DMS153 treated with DMSO at 0.1 percent for 48 hours (cell line): ENCODE measurements at regions not wholly inside any gene's neighbourhood (a gene's known extent, or its start where the extent isn't known, plus 50 kb on each side); places are given as distances from the start of the nearest gene placed in this dataset.

ENCODE experiments used
- DNase-seq: peaks from one replicate; lab custom pipeline; 2025; ENCODE audit not compliant: unreplicated experiment; lab: John Stamatoyannopoulos, UW

DNA sequence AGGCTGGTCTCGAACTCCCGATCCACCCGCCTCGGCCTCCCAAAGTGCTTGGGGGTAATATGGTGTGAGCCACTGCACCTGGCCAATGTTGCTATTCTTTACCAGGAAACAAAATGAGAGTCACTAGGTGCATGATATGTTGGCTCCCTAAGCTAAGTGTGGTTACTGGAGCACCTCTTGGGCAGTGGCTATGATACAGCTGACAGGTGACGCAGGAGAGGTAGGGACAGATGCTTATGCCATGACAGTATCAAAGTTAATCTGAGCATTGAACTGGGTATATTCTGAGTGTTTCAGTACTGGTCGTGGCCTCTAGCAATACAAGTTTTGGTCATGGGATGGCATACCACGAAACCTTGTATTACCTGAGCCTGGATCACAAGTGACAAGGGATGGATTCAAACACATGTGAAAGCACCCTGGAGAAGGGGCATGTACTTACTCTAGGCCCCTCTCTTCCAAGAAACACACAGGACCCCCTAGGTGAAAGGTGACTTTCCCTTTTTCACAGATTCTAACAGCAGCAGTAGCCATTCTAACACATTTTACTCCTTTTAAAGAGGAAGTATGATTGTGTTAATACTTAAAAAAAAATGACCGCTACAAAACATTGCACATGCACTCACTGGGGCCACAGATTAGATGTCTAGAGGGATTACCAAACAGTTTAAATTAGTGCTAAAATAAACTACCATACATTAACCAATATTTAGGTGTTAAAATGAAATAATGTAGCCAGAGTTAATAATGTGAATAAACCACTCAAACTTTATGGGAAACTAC, 467.3 kb downstream of the SHQ1 start:
- DNase-seq = no peak

DNA sequence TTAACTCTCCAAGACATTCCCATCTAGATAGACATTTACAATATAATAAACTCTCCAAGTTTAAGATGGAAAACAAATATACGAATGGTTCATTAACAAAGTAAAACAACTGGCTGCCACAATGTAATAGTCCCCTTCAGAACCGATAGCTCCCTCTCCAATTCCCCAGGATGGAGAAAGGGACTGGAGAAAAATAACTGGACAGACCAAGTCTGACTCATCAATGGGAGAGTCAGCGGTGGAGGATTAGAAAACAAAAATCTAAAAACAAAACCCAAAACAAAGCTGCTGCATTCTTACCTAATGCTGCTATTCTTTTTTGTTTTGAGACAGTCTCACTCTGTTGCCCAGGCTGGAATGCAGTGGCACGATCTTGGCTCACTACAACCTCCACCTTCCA, 468.1 kb downstream of the SHQ1 start:
- DNase-seq = no peak

DNA sequence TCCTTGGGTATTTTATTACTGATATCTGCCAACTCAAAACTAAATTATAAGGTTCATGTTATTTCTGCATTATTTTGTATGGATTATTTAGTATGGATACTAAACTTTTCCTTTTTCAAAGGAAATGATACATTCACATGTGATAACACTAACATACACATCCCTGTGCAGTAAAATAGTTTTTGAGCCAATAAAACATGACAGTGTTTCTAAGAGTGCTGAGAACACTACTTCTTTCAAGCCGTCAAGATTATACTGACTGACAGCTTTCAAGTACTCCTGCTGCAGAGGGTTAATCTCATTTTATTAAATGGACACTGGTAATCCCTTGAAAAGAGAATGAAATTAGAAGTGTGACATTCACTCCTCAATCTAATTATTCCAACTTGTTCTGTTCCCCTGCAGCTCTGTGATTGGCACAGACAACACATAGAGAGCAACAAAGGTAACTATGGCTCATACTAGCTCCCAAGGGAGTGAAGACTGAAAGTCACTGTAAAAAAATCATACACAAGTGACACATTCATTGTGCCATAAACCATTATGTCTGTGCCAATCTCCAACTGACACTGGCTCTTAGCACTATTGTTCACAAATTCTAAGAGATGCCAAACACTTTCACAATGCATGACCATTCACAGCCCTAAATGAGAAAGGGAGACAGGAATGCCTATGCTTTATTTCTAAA, 468.6 kb downstream of the SHQ1 start:
- no peak for DNase-seq

DNA sequence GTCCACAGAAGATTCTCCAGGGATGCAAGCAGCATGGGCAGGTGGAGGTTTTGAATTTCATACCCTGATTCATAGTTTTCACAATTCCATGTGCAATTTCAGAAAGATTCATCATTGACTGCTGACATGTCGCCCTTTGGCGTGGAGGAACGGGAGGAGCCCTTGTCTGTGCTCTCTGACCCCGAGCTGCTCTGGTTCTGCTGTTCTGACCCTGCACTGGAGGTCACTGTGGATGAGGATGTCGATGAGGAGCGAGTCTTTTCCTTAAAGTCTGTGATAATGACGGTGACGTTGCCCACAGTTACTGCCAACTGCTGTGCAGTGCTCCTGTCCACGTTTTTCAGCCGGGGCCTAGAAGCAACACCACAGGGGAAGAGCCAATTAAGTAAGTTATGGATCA, 470.0 kb downstream of the SHQ1 start:
- no peak for DNase-seq

DNA sequence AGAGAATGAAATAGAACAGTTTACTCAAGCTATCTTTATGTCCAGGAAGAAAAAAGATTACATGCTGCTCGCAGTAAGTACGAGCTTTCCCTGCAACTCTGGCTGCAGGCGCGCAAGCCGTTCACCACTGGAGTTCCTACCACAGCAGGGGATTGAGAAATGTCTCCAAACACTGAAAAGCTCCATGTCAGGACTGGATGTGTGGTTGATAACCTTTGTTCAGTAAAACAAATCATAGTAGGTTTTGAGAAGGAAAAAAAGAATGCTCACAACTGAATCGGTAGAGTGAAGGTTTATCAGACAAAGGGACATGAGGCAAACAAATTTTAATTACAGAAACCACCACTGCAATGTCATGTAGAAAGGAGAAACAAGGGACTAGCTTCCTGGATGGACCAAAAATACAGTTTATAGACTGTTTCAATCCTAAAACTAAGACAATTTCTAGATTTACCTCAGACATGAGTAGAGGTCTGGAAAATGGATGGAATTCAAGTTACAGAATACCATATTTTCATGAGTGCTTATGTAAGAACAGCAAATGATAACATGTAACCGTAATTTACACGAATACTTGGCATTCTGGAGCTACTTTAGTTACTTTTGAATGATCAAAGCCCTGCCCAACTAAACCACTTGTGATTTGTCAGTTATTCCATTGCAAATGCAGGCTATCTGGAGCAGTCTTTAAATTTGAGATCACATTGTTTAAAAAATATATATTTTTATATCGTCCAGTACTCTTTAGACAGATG, 471.1 kb downstream of the SHQ1 start:
- no peak for DNase-seq

DNA sequence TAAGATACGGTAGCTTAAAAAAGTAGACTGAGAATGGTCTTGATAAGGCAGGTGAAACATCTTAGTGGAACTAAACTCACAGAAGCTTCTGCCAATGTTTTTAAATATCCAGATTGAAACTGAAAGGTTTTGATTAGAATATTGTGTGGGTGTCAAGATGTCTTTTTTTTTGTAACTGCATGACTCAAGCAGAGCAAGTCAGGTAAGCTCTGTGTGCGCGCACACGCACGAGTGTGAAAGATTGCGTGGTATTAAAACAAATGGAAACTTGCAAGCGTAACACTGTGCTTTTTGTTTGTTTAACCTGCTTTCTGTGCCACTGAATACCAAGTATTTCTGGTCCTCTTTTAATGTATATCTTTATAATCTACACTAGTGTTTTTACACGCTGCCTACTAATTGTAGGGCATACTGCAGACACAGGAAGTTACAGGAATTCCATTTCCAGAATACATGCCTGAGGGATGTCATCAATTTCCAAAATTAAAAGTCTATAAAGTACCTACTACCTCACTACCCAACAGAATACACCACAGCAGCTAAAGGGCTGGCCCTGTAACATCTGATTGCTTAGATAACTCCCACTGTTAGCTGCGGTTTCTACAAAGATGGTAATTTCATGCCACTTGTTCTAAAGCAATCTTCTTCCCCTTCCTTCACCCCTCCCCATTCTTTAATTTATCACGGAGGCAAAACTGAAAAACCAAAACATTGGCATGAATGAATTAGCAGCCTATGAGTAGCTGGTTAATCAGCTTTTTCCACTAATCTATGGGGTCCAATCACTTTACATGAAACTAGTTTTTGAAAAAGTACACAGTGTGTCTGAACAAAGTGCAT, 472.8 kb downstream of the SHQ1 start:
- no peak for DNase-seq

DNA sequence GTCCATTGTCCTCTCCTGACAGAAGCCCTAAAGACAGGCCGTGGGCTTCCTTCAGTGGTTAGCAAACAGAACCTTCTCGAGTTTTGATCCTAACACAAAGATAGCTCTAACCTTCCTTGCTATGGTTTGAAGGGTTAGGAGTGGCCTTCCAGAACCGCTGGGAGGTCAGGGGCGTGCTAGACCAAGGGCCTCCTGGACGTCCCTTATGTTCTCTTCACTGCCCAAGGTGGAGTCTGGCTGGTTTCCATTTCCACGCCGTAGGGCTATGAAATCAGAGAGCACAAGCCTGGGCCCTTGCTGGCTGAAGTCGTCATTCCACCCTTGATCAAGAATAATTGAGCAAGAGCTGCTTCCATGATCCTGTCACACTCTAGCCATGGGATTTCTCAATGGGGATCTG, 475.1 kb downstream of the SHQ1 start:
- DNase-seq = no peak

DNA sequence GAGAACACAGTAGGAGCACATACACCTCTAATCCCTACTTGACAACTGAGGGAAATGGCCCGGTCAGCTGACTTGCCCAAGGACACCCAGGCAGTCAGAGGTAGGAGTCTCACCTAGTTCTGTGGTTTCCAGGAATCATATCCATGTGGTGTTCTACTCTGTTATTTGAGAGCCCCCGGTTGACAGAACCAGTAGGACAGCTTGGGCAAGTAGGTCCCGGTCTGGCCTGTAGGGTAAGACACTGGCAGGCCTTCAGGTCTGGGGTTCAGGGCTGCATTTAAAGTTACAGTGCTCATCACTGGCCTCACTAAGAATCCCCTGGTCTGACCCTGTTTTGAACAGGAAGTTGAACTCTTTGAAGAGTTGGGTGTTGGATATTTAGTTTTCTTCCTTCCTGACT, 476.1 kb downstream of the SHQ1 start:
- no peak for DNase-seq

DNA sequence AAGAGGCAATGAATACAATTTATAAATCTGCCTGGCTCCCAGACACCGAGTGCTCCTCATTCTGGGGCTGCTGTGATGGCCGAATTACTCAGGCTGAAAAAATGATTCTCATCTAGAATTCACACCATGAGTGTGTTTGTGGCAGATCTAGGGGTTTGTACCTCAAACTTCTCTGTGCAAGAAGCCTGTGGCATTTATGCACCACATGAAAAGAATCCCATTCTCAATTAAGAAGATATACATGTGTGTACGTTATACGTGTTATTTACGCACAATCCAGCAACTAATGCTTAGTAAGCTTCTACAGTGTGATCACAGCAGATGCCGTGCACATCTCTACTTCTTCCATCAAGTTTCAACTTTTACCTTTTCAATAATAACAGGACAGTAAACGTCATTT, 476.8 kb downstream of the SHQ1 start:
- no peak for DNase-seq

DNA sequence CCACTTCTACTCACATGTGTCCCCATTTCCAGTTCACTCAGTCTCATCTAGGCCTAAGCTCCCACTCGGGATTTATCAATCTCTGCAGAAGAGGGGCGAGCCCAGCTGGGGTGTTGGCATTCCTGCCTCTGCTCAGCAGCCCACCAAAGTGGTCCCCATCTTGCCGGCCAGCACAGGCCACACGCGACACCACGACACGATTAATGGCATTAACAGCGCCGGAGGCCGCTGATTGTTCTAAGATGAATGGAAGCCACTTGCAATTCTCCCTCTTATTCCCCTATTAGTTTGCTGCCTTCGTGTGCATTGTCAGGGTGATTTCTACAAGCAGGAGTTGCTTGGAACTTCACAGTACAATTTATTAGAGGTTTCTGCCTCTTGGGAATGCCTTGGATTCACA, 477.3 kb downstream of the SHQ1 start:
- DNase-seq = no peak

DNA sequence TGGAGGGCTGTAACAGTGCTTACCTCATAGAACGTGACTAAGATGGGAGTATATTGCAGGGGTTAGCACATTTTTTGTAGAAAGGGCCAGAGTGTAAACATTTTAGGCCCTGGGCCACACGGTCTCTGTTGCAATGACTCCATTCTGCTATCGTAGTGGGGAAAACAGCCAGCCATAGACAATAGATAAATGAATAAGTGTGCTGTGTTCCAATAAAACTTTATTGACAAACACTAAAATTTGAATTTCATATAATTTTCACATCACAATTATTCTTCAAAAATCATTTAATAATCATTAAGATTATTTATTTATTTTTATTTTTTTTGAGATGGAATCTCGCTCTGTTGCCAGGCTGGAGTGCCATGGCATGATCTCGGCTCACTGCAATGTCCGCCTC, 478.6 kb downstream of the SHQ1 start:
- no peak for DNase-seq

DNA sequence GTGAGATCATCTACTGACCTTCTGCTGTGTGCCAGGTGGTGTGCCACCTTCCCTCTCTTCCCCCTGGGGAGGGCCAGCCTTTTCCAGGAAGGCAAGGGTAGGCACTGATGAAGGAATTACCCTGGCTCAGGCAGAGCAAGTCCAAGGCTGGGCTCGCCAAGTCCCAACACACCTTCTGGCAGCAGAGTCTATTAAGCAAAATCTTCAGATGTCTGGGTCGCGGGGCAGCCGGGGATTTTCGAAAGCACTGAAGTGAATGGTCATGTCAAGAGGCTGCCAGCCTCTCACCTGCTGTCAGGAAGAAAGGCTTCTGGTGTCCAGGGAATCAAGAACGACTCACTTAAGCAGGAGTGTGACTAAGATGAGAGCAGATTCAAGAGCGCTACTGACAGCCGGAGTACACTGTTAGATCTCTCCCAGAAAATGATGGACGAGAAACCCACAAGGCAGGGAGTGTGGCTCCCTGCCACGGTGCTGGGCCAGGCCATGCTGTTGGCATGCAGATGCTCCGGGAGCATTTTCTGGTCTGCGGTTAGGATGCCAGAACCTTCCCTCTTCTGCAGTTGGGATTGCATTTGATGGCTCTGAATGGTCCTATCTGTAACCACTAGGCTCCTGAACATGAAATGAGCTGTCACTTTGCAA, 479.8 kb downstream of the SHQ1 start:
- DNase-seq = no peak

DNA sequence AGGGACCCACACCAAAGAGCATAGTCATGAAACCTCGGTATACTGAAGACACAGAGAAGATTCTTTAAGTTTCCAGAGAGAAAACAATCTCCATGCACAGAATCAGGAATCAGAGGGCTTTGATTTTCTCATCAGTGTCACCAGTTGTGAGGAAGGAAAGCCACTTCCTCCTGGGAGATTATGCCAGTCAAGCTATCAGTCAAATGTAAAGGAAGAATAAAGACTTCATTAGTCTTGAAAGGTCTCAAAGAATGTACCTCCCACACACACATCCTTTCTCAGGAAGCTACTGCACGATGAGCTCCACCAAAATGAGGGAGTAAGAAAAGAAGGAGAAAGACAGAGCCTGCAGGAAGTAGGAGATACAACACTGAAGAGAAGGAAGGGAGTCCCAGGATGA, 486.3 kb downstream of the SHQ1 start:
- no peak for DNase-seq

DNA sequence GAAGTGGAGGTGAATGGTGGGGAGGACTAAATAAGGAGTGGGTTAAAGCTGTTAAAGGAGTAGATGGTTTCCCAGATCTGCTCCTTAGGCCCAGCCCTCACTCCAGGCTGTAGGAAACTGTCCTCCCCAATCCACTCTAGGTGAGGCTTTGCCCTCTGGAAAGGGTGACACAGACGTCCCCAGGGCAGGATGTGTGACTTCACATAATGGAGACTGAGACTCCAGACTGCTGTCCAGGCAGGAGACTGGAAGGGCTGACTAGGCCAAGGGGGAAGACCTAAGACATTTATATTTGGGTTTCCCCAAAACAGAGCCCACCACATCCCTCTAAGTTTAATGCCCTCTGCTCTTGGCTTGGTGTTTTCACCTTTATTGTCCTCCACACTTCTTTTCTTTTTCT, 488.5 kb downstream of the SHQ1 start:
- DNase-seq = no peak

DNA sequence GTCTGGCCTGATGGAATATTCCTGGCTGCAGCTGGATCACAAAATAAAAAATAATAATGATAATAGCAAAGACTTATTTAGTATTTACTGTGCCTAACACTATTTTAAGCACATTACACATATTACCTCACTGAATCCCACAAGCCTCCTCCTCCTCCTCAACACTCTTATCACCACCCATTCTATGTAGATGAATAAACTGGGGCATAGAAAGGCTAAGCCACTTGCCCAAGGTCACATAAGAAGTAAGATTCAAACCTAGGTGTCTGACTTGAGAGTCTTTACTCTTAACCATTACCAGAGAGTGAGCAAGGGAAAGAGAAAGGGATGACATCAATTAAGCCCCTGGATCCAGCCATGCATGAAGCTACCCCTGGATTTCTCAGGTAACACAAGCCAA, 493.1 kb downstream of the SHQ1 start:
- no peak for DNase-seq

DNA sequence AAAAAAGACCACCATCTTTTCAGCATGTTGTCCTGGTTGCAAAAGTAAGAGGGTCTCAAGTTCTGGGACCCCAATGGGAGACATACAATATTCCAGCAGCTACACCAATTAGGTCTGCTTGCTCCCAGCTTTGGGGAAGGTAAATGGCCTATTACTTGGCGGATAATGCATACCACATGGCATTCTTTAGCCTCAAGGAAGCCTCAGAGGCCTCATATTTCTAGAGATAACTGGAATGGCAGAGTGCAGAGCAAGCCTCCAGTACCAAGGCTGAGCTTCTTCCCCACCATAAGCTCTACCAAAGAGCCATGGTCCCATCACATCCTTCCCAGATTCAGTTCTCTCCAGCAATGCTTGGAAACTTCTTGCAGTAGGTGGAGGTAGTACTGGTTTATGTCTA, 493.8 kb downstream of the SHQ1 start:
- DNase-seq = no peak

DNA sequence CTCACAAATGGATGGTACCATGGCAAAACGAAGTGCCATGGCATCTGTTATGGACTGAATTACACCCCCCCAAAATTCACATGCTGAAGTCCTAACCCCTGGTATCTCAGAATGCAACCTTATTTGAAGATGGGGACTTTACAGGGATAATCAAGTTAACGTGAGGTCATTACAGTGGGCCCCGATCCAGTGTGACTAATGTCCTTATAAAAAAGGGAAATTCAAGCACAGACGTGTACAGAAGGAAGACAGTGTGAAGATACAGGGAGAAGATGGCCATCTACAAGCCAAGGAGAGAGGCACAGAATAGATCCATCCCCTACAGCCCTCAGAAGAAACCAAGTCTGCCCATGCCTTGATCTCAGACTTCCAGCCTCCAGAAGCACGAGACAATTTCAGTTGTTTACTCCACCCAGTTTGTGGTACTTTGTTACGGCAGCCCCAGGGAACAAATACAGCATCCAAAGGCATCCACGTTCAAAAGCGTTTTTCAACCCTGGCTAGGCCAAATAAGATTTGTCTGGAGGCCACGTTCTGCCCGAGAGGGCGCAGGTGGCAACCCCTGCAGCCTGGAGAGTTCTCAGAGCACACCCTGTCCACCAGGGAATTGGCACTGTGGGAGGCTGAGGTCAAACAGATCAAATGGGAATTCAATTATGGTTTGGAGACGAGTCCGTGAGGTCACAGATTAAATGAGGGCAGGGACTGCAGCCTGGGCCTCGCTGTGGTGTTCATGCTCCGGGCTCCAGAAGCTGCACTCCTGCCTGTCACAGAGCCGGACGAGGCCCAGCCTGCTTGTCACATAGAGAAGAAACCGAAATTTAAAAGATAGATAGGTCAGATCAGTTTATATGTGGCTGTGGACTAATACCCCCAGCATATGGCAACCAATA, 494.8 kb downstream of the SHQ1 start:
- DNase-seq = no peak

DNA sequence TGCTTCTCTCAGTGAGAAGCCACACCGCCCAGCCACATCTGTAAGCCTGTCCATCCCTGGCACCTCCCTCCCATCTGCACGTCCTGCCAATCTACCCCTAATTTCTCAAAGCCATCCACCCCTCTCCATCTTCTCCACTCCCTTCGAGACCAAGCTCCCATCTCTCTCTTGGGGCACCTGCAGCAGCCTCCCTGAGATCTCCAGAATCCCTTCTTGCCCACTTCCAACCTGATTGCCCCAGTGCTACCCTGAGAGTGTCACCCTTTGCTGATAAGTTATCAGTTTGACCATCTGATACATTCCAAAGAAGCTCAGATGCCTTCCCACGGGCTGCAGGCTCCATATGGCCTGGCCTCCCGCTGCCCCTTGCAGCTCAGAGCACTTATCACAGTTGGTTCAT, 496.1 kb downstream of the SHQ1 start:
- no peak for DNase-seq

DNA sequence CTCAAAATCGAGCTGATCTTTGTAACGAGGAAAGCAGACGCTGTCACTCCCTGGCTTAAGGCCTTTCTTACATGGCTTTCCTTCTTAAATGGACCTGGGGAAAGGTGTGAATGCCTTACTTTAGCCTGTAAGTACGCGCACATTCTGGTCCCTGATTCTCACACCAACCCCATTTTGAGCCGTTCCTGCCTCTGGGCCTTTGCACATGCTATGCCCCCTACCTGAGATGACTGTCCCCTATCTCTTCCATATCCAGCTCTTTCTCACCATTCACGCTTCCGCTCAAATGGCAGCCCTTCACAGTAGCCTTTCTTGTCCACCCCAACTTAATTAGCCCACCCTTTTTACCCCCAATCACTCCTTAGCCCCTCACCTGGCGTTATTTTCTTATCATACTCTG, 496.7 kb downstream of the SHQ1 start:
- DNase-seq = no peak
